Activated naive CD8-positive, alpha-beta T cell treated with anti-CD3 and anti-CD28 coated beads for 36 hours (primary cell): ENCODE measurements at regions not wholly inside any gene's neighbourhood (a gene's known extent, or its start where the extent isn't known, plus 50 kb on each side); places are given as distances from the start of the nearest gene placed in this dataset.
"Not testable (repeated sequence)": the region's sequence is repeated elsewhere in the genome, so short reads cannot be mapped to it uniquely, and the experiment has no call there.

Source experiments
- DNase-seq: peaks from one replicate; pipeline ENCODE4 v3.0.0; 2021
- H3K27ac Mint-ChIP-seq: one replicate; pipeline ENCODE4 v1.8.0; 2022; ENCODE audit warnings: mild to moderate bottlenecking, moderate library complexity, mixed read lengths
- H3K27me3 Mint-ChIP-seq: one replicate; pipeline ENCODE4 v1.8.0; 2022; ENCODE audit warnings: mild to moderate bottlenecking, mixed read lengths
- H3K36me3 Mint-ChIP-seq: one replicate; pipeline ENCODE4 v1.8.0; 2021; ENCODE audit warnings: mild to moderate bottlenecking, mixed read lengths
- H3K4me1 Mint-ChIP-seq: one replicate; pipeline ENCODE4 v1.8.0; 2021; ENCODE audit warnings: mixed read lengths
- H3K4me3 Mint-ChIP-seq: one replicate; pipeline ENCODE4 v1.8.0; 2022; ENCODE audit warnings: mild to moderate bottlenecking, moderate library complexity, mixed read lengths
- H3K9me3 Mint-ChIP-seq: one replicate; pipeline ENCODE4 v1.8.0; 2022; ENCODE audit warnings: mixed read lengths

DNA sequence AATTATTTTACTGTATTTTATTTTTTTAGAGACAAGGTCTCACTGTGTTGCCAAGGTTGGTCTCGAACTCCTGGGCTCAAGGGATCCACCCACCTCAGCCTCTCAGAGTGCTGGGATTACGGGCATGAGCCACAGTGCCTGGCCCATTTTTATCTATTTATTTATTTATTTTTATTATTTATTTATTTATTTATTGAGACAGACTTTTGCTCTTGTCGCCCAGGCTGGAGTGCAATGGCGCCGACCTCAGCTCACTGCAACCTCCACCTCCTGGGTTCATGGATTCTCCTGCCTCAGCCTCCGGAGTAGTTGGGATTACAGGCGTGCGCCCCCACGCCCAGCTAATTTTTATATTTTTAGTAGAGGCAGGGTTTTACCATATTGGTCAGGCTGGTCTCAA, 52.0 kb upstream of the TFRC start:
- H3K27ac Mint-ChIP-seq, H3K27me3 Mint-ChIP-seq, H3K36me3 Mint-ChIP-seq, H3K9me3 Mint-ChIP-seq, DNase-seq, H3K4me3 Mint-ChIP-seq, H3K4me1 Mint-ChIP-seq: not testable (repeated sequence)

GRCh38 chr3:196131921-196132320, 50.0 kb upstream of the TFRC start:
- Mint-ChIP-seq H3K27me3 (peaks cover 3% of the 10 kb centered on the region), H3K4me1 (peaks cover 11% of the 10 kb centered on the region), H3K36me3 (no peaks in the 10 kb centered on the region), H3K4me3 (no peak overlapping the region), H3K27ac (no peak overlapping the region), H3K9me3 (no peaks in the 10 kb centered on the region)
- no peak for DNase-seq
